HEK293 (cell line): ENCODE measurements at regions not wholly inside any gene's neighbourhood (a gene's known extent, or its start where the extent isn't known, plus 50 kb on each side); places are given as distances from the start of the nearest gene placed in this dataset.

Experiments
- CTCF ChIA-PET: fragments of 350-600 bp; formaldehyde crosslinking; extraction: SDS; loops from one replicate; lab custom pipeline; 2021; ENCODE audit warnings: antibody characterized with exemption; lab: Yijun Ruan, JAX
- POLR2A ChIA-PET: fragments of 300-600 bp; formaldehyde crosslinking; extraction: SDS; loops from one replicate; lab custom pipeline; 2020; ENCODE audit warnings: antibody characterized with exemption, inconsistent platforms; lab: Yijun Ruan, JAX
- H3K27ac ChIP-seq: fragments of 200-500 bp; sonication (Bioruptor generic); 2 replicates; pipeline ENCODE4 v1.5.1; 2014; ENCODE audit warnings: low read depth, low read length, control low read depth, inconsistent platforms; ENCODE audit errors: extremely low read depth
- H3K36me3 ChIP-seq, 2 experiments: fragments of 200-500 bp in 1 of 2; sonication (Bioruptor generic) in 1 of 2; 1 replicate in 1 of 2; 2 replicates in 1 of 2; pipeline ENCODE4 v1.5.1; 2014 to 2017; ENCODE audit warnings: inconsistent platforms in 2 of 2, low read length in 2 of 2; ENCODE audit not compliant: control insufficient read depth in 2 of 2, insufficient read depth in 1 of 2
- H3K4me1 ChIP-seq: fragments of 200-500 bp; sonication (Bioruptor generic); 2 replicates; pipeline ENCODE4 v1.5.1; 2014; ENCODE audit warnings: mild to moderate bottlenecking, low read length, inconsistent platforms; ENCODE audit not compliant: control insufficient read depth, insufficient read depth
- H3K4me3 ChIP-seq: 2 replicates; pipeline ENCODE4 v1.5.1; 2011; ENCODE audit warnings: low read depth, mild to moderate bottlenecking, control low read depth, low read length, moderate library complexity
- H3K9me3 ChIP-seq: fragments of 200-500 bp; sonication (Bioruptor generic); 2 replicates; pipeline ENCODE4 v1.5.1; 2014; ENCODE audit warnings: low read depth, low read length, inconsistent platforms; ENCODE audit not compliant: control insufficient read depth, insufficient read depth
- OVOL3 ChIP-seq: fragments of 450-650 bp; formaldehyde crosslinking; IDR thresholded peaks from 2 replicates; pipeline ENCODE4 v1.5.1; 2016; ENCODE audit warnings: missing biosample characterization, missing genetic modification characterization
- SALL2 ChIP-seq: fragments of 450-650 bp; formaldehyde crosslinking; IDR thresholded peaks from 2 replicates; pipeline ENCODE4 v1.5.0; 2017; ENCODE audit warnings: missing biosample characterization, mild to moderate bottlenecking, missing genetic modification characterization, borderline replicate concordance
- WT1 ChIP-seq: fragments of 450-650 bp; formaldehyde crosslinking; IDR thresholded peaks from 2 replicates; pipeline ENCODE4 v1.5.1; 2016; ENCODE audit warnings: missing biosample characterization, missing genetic modification characterization
- ZBTB20 ChIP-seq: fragments of 450-650 bp; formaldehyde crosslinking; IDR thresholded peaks from 2 replicates; pipeline ENCODE4 v1.5.1; 2016; ENCODE audit warnings: missing biosample characterization, missing genetic modification characterization
- ZFP37 ChIP-seq: fragments of 450-650 bp; formaldehyde crosslinking; IDR thresholded peaks from 2 replicates; pipeline ENCODE4 v1.5.1; 2016; ENCODE audit warnings: missing biosample characterization, missing genetic modification characterization
- ZFP41 ChIP-seq: fragments of 450-650 bp; formaldehyde crosslinking; IDR thresholded peaks from 2 replicates; pipeline ENCODE4 v1.5.1; 2016; ENCODE audit warnings: missing biosample characterization, missing genetic modification characterization, borderline replicate concordance
- ZNF10 ChIP-seq: fragments of 450-650 bp; formaldehyde crosslinking; IDR thresholded peaks from 2 replicates; pipeline ENCODE4 v1.5.1; 2017; ENCODE audit warnings: missing biosample characterization, missing genetic modification characterization
- ZNF114 ChIP-seq: fragments of 450-650 bp; formaldehyde crosslinking; IDR thresholded peaks from 2 replicates; pipeline ENCODE4 v1.5.0; 2017; ENCODE audit warnings: missing biosample characterization, missing genetic modification characterization
- ZNF155 ChIP-seq: fragments of 450-650 bp; formaldehyde crosslinking; IDR thresholded peaks from 2 replicates; pipeline ENCODE4 v1.5.1; 2016; ENCODE audit warnings: missing biosample characterization, missing genetic modification characterization
- ZNF174 ChIP-seq: fragments of 450-650 bp; formaldehyde crosslinking; IDR thresholded peaks from 2 replicates; pipeline ENCODE4 v1.5.0; 2017; ENCODE audit warnings: missing biosample characterization, mild to moderate bottlenecking, missing genetic modification characterization
- ZNF211 ChIP-seq: fragments of 450-650 bp; formaldehyde crosslinking; IDR thresholded peaks from 2 replicates; pipeline ENCODE4 v1.5.1; 2016; ENCODE audit warnings: low read depth, missing biosample characterization, missing genetic modification characterization
- ZNF366 ChIP-seq: fragments of 450-650 bp; formaldehyde crosslinking; conservative IDR thresholded peaks from 2 replicates; pipeline ENCODE4 v1.5.1; 2016; ENCODE audit warnings: missing biosample characterization, missing genetic modification characterization
- ZNF416 ChIP-seq: fragments of 450-650 bp; formaldehyde crosslinking; IDR thresholded peaks from 2 replicates; pipeline ENCODE4 v1.5.1; 2016; ENCODE audit warnings: missing biosample characterization, missing genetic modification characterization
- ZNF426 ChIP-seq: fragments of 450-650 bp; formaldehyde crosslinking; IDR thresholded peaks from 2 replicates; pipeline ENCODE4 v1.5.1; 2017; ENCODE audit warnings: missing biosample characterization, missing genetic modification characterization, mild to moderate bottlenecking, inconsistent platforms, moderate library complexity
- ZNF571 ChIP-seq: fragments of 450-650 bp; formaldehyde crosslinking; IDR thresholded peaks from 2 replicates; pipeline ENCODE4 v1.5.0; 2017; ENCODE audit warnings: missing biosample characterization, missing genetic modification characterization
- ZNF791 ChIP-seq: fragments of 450-650 bp; formaldehyde crosslinking; IDR thresholded peaks from 2 replicates; pipeline ENCODE4 v1.5.1; 2016; ENCODE audit warnings: missing biosample characterization, missing genetic modification characterization
- TF ChIP-seq, protein P1 (sequence below): fragments of 450-650 bp; formaldehyde crosslinking; IDR thresholded peaks from 2 replicates; pipeline ENCODE4 v1.5.1; 2016; ENCODE audit warnings: missing biosample characterization, missing genetic modification characterization, borderline replicate concordance
- TF ChIP-seq, protein P2 (sequence below): fragments of 450-650 bp; formaldehyde crosslinking; IDR thresholded peaks from 2 replicates; pipeline ENCODE4 v1.5.1; 2016; ENCODE audit warnings: missing biosample characterization, missing genetic modification characterization
- TF ChIP-seq, protein P3 (sequence below): fragments of 450-650 bp; formaldehyde crosslinking; IDR thresholded peaks from 2 replicates; pipeline ENCODE4 v1.5.1; 2016; ENCODE audit warnings: missing biosample characterization, missing genetic modification characterization
- TF ChIP-seq, protein P4 (sequence below): fragments of 450-650 bp; formaldehyde crosslinking; IDR thresholded peaks from 2 replicates; pipeline ENCODE4 v1.5.1; 2016; ENCODE audit warnings: missing biosample characterization, missing genetic modification characterization

DNA sequence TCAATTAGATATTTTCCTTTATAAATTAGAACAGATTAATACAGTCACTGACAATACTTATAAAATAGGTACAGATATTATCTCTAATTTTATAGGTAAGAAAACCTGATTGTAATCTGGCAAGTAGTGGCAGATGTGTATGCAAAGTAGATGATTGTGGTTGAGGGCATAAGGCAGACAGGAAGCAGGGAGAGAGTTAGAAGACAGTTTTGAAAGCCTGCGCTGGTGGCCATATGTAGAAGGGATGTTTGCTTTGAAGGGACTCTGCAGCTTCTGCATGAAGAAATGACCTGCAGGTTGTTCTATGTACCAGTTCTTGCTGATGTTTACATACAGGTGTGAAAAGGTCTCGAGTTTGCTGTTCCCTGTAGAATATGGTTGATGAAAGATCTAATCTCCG is 416.3 kb upstream of the SLIT2 start:
- POLR2A ChIA-PET = no interaction called here
- H3K36me3 ChIP-seq = no peaks in the 10 kb centered on the region
- no peak overlapping the region for H3K4me3 ChIP-seq
- H3K9me3 ChIP-seq = no peaks in the 10 kb centered on the region
- TF ChIP-seq OVOL3 (tag by site-specific recombination) (no peak), ZFP41 (tag by site-specific recombination) (no peak), ZNF416 (tag by site-specific recombination) (no peak), ZNF426 (no peak), ZNF366 (tag by site-specific recombination) (no peak)
- TF ChIP-seq, protein P1, sequence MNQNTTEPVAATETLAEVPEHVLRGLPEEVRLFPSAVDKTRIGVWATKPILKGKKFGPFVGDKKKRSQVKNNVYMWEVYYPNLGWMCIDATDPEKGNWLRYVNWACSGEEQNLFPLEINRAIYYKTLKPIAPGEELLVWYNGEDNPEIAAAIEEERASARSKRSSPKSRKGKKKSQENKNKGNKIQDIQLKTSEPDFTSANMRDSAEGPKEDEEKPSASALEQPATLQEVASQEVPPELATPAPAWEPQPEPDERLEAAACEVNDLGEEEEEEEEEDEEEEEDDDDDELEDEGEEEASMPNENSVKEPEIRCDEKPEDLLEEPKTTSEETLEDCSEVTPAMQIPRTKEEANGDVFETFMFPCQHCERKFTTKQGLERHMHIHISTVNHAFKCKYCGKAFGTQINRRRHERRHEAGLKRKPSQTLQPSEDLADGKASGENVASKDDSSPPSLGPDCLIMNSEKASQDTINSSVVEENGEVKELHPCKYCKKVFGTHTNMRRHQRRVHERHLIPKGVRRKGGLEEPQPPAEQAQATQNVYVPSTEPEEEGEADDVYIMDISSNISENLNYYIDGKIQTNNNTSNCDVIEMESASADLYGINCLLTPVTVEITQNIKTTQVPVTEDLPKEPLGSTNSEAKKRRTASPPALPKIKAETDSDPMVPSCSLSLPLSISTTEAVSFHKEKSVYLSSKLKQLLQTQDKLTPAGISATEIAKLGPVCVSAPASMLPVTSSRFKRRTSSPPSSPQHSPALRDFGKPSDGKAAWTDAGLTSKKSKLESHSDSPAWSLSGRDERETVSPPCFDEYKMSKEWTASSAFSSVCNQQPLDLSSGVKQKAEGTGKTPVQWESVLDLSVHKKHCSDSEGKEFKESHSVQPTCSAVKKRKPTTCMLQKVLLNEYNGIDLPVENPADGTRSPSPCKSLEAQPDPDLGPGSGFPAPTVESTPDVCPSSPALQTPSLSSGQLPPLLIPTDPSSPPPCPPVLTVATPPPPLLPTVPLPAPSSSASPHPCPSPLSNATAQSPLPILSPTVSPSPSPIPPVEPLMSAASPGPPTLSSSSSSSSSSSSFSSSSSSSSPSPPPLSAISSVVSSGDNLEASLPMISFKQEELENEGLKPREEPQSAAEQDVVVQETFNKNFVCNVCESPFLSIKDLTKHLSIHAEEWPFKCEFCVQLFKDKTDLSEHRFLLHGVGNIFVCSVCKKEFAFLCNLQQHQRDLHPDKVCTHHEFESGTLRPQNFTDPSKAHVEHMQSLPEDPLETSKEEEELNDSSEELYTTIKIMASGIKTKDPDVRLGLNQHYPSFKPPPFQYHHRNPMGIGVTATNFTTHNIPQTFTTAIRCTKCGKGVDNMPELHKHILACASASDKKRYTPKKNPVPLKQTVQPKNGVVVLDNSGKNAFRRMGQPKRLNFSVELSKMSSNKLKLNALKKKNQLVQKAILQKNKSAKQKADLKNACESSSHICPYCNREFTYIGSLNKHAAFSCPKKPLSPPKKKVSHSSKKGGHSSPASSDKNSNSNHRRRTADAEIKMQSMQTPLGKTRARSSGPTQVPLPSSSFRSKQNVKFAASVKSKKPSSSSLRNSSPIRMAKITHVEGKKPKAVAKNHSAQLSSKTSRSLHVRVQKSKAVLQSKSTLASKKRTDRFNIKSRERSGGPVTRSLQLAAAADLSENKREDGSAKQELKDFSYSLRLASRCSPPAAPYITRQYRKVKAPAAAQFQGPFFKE (tag by site-specific recombination) = no peak
- TF ChIP-seq, all 188 proteins: peak for 0
- CTCF ChIA-PET = no interaction called here
- Histone ChIP-seq H3K27ac (no peak overlapping the region), H3K4me1 (no peaks in the 10 kb centered on the region)

DNA sequence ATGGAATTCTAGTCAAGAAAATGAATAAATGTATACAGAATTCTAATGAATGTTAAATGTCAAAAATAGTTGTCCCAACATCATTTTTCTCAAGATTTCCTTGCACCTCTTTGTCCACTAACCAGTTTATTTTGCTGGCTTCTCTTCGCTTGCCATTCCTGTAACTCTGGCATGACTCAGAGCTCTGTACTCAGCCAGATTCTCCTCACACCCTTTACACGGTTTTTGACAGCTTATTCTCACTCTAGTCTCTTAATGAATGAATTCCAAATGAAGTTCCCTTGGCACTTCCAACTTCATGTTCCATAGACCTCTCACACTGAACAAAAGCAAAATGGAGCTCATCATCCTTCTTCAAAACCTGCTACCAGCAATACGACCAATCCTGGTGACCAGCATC is 419.3 kb upstream of the SLIT2 start:
- Histone ChIP-seq H3K36me3 (no peaks in the 10 kb centered on the region), H3K9me3 (no peaks in the 10 kb centered on the region), H3K27ac (no peak overlapping the region), H3K4me1 (no peaks in the 10 kb centered on the region), H3K4me3 (no peak overlapping the region)
- TF ChIP-seq ZNF174 (tag by site-specific recombination) (no peak), SALL2 (tag by site-specific recombination) (no peak), ZFP37 (tag by site-specific recombination) (no peak), ZNF10 (tag by site-specific recombination) (no peak), ZNF791 (tag by site-specific recombination) (no peak), ZNF571 (tag by site-specific recombination) (no peak), WT1 (tag by site-specific recombination) (no peak), ZBTB20 (tag by site-specific recombination) (no peak), ZNF155 (tag by site-specific recombination) (no peak), ZNF114 (tag by site-specific recombination) (no peak), ZNF211 (tag by site-specific recombination) (no peak)
- TF ChIP-seq, protein P2, sequence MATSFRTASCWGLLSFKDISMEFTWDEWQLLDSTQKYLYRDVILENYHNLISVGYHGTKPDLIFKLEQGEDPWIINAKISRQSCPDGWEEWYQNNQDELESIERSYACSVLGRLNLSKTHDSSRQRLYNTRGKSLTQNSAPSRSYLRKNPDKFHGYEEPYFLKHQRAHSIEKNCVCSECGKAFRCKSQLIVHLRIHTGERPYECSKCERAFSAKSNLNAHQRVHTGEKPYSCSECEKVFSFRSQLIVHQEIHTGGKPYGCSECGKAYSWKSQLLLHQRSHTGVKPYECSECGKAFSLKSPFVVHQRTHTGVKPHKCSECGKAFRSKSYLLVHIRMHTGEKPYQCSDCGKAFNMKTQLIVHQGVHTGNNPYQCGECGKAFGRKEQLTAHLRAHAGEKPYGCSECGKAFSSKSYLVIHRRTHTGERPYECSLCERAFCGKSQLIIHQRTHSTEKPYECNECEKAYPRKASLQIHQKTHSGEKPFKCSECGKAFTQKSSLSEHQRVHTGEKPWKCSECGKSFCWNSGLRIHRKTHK (tag by site-specific recombination) = no peak
- TF ChIP-seq, protein P3, sequence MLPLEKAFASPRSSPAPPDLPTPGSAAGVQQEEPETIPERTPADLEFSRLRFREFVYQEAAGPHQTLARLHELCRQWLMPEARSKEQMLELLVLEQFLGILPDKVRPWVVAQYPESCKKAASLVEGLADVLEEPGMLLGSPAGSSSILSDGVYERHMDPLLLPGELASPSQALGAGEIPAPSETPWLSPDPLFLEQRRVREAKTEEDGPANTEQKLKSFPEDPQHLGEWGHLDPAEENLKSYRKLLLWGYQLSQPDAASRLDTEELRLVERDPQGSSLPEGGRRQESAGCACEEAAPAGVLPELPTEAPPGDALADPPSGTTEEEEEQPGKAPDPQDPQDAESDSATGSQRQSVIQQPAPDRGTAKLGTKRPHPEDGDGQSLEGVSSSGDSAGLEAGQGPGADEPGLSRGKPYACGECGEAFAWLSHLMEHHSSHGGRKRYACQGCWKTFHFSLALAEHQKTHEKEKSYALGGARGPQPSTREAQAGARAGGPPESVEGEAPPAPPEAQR (tag by site-specific recombination) = no peak
- TF ChIP-seq, protein P4, sequence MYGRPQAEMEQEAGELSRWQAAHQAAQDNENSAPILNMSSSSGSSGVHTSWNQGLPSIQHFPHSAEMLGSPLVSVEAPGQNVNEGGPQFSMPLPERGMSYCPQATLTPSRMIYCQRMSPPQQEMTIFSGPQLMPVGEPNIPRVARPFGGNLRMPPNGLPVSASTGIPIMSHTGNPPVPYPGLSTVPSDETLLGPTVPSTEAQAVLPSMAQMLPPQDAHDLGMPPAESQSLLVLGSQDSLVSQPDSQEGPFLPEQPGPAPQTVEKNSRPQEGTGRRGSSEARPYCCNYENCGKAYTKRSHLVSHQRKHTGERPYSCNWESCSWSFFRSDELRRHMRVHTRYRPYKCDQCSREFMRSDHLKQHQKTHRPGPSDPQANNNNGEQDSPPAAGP = no peak
- POLR2A ChIA-PET = no interaction called here
- CTCF ChIA-PET = interaction anchor here (0.5 kb wide), 1 partner anchor 640 kb away, joined by 3 read pairs; no protein-coding TSS in a partner anchor
